ENCODE measurements at regions not wholly inside any gene's neighbourhood (a gene's known extent, or its start where the extent isn't known, plus 50 kb on each side); places are given as distances from the start of the nearest gene placed in this dataset.

GRCh38 chr13:89846926-89847585, 1500.4 kb upstream of the MIR17HG start:
- peak; percentile 68 for DNase-seq

GRCh38 chr13:89852570-89852969, 1494.9 kb upstream of the MIR17HG start:
- no peak for DNase-seq

GRCh38 chr13:89856512-89856911, 1491.0 kb upstream of the MIR17HG start:
- DNase-seq: no peak

- DNase-seq: no peak
These were observed 1490.0 kb upstream of the MIR17HG start for GRCh38 chr13:89857502-89857901.

- no peak for DNase-seq
These were observed 1485.3 kb upstream of the MIR17HG start for GRCh38 chr13:89862011-89862690.

GRCh38 chr13:89862691-89863036, 1484.8 kb upstream of the MIR17HG start:
- no peak for DNase-seq

- DNase-seq: no peak
These were observed 1482.1 kb upstream of the MIR17HG start for GRCh38 chr13:89865164-89866064.

- no peak for DNase-seq
These were observed 1478.2 kb upstream of the MIR17HG start for GRCh38 chr13:89869312-89869711.

- no peak for DNase-seq
These were observed 1468.6 kb upstream of the MIR17HG start for GRCh38 chr13:89878904-89879303.

- no peak for DNase-seq
These were observed 1467.3 kb upstream of the MIR17HG start for GRCh38 chr13:89880201-89880600.

- no peak for DNase-seq
These were observed 1463.5 kb upstream of the MIR17HG start for GRCh38 chr13:89883893-89884448.

GRCh38 chr13:89890806-89891205, 1456.7 kb upstream of the MIR17HG start:
- DNase-seq: no peak

GRCh38 chr13:89891416-89891815, 1456.1 kb upstream of the MIR17HG start:
- no peak for DNase-seq

- no peak for DNase-seq
These were observed 1449.8 kb upstream of the MIR17HG start for GRCh38 chr13:89897681-89898080.

- DNase-seq: no peak
These were observed 1448.0 kb upstream of the MIR17HG start for GRCh38 chr13:89899302-89900103.

- no peak for DNase-seq
These were observed 1447.3 kb upstream of the MIR17HG start for GRCh38 chr13:89900104-89900765.

- DNase-seq: no peak
These were observed 1445.3 kb upstream of the MIR17HG start for GRCh38 chr13:89902223-89902622.

- DNase-seq: no peak
These were observed 1444.4 kb upstream of the MIR17HG start for GRCh38 chr13:89903115-89903514.

- no peak for DNase-seq
These were observed 1437.3 kb upstream of the MIR17HG start for GRCh38 chr13:89910166-89910565.

- no peak for DNase-seq
These were observed 1430.9 kb upstream of the MIR17HG start for GRCh38 chr13:89916551-89916950.

GRCh38 chr13:89920461-89920860, 1427.0 kb upstream of the MIR17HG start:
- no peak for DNase-seq

GRCh38 chr13:89923052-89923451, 1424.4 kb upstream of the MIR17HG start:
- DNase-seq: no peak
